ENCODE measurements at regions not wholly inside any gene's neighbourhood (a gene's known extent, or its start where the extent isn't known, plus 50 kb on each side); places are given as distances from the start of the nearest gene placed in this dataset.

- no peak for DNase-seq
- Histone ChIP-seq H3K36me3 (replicated peaks; ENCODE audit: insufficient read depth, low read length) (no peaks in the 10 kb centered on the region), H3K9me3 (replicated peaks; ENCODE audit: insufficient read depth, low read length) (no peaks in the 10 kb centered on the region), H3K4me1 (ENCODE audit: low read length) (no peaks in the 10 kb centered on the region), H4K20me1 (ENCODE audit: insufficient read depth, low read length) (no peaks in the 10 kb centered on the region), H3K27me3 (replicated peaks; ENCODE audit: insufficient read depth, low read length) (no peaks in the 10 kb centered on the region), H3K27ac (ENCODE audit: low read length) (no peak overlapping the region), H3F3A (ENCODE audit: insufficient read depth, low read length) (no peaks in the 10 kb centered on the region), H2AFZ (ENCODE audit: low read length) (no peak overlapping the region), H3K4me3 (ENCODE audit: low read length) (no peak overlapping the region), H3K4me2 (ENCODE audit: low read depth, low read length) (no peak overlapping the region), H3K79me2 (ENCODE audit: low read length) (no peaks in the 10 kb centered on the region), H3K9me2 (replicated peaks; ENCODE audit: insufficient read depth, low read length) (no peaks in the 10 kb centered on the region), H3K9ac (ENCODE audit: low read length) (no peak overlapping the region)
- TF ChIP-seq EZH2phosphoT487 (IDR thresholded peaks at IDR 0.05; ENCODE audit: low read length) (no peak), EZH2 (optimal IDR thresholded peaks at IDR 0.05; ENCODE audit: low read depth, low read length) (no peak), CTCF (IDR thresholded peaks at IDR 0.05; ENCODE audit: low read length) (no peak)
Observed at GRCh38 chr15:96992817-96993216, 662.3 kb downstream of the NR2F2 start.

- no peak for DNase-seq
- no peaks in the 10 kb centered on the region for H3K36me3 ChIP-seq (replicated peaks; ENCODE audit: insufficient read depth, low read length)
- no peaks in the 10 kb centered on the region for H3K79me2 ChIP-seq (ENCODE audit: low read length)
- no peaks in the 10 kb centered on the region for H3F3A ChIP-seq (ENCODE audit: insufficient read depth, low read length)
- H3K4me1 ChIP-seq (ENCODE audit: low read length) = no peaks in the 10 kb centered on the region
- H3K27ac ChIP-seq (ENCODE audit: low read length) = no peak overlapping the region
- H3K27me3 ChIP-seq (replicated peaks; ENCODE audit: insufficient read depth, low read length) = no peaks in the 10 kb centered on the region
- H3K4me3 ChIP-seq (ENCODE audit: low read length) = no peak overlapping the region
- no peak overlapping the region for H2AFZ ChIP-seq (ENCODE audit: low read length)
- no peak overlapping the region for H3K9ac ChIP-seq (ENCODE audit: low read length)
- H4K20me1 ChIP-seq (ENCODE audit: insufficient read depth, low read length) = no peaks in the 10 kb centered on the region
- H3K4me2 ChIP-seq (ENCODE audit: low read depth, low read length) = no peak overlapping the region
- TF ChIP-seq CTCF (IDR thresholded peaks at IDR 0.05; ENCODE audit: low read length) = no peak
- TF ChIP-seq EZH2phosphoT487 (IDR thresholded peaks at IDR 0.05; ENCODE audit: low read length) = no peak
- TF ChIP-seq EZH2 (optimal IDR thresholded peaks at IDR 0.05; ENCODE audit: low read depth, low read length) = no peak
- no peaks in the 10 kb centered on the region for H3K9me2 ChIP-seq (replicated peaks; ENCODE audit: insufficient read depth, low read length)
- H3K9me3 ChIP-seq (replicated peaks; ENCODE audit: insufficient read depth, low read length) = no peaks in the 10 kb centered on the region
Observed at GRCh38 chr15:96997538-96997937, 667.0 kb downstream of the NR2F2 start.

- DNase-seq = no peak
- no peaks in the 10 kb centered on the region for H3K79me2 ChIP-seq (ENCODE audit: low read length)
- no peaks in the 10 kb centered on the region for H3K36me3 ChIP-seq (replicated peaks; ENCODE audit: insufficient read depth, low read length)
- no peak for TF ChIP-seq EZH2phosphoT487 (IDR thresholded peaks at IDR 0.05; ENCODE audit: low read length)
- no peak for TF ChIP-seq CTCF (IDR thresholded peaks at IDR 0.05; ENCODE audit: low read length)
- no peak for TF ChIP-seq EZH2 (optimal IDR thresholded peaks at IDR 0.05; ENCODE audit: low read depth, low read length)
- H4K20me1 ChIP-seq (ENCODE audit: insufficient read depth, low read length) = no peaks in the 10 kb centered on the region
- H3K4me3 ChIP-seq (ENCODE audit: low read length) = no peak overlapping the region
- H3K4me1 ChIP-seq (ENCODE audit: low read length) = no peaks in the 10 kb centered on the region
- H3K9me3 ChIP-seq (replicated peaks; ENCODE audit: insufficient read depth, low read length) = no peaks in the 10 kb centered on the region
- H3K27me3 ChIP-seq (replicated peaks; ENCODE audit: insufficient read depth, low read length) = no peaks in the 10 kb centered on the region
- H3F3A ChIP-seq (ENCODE audit: insufficient read depth, low read length) = no peaks in the 10 kb centered on the region
- no peaks in the 10 kb centered on the region for H3K9me2 ChIP-seq (replicated peaks; ENCODE audit: insufficient read depth, low read length)
- H3K27ac ChIP-seq (ENCODE audit: low read length) = no peak overlapping the region
- no peak overlapping the region for H3K4me2 ChIP-seq (ENCODE audit: low read depth, low read length)
- no peak overlapping the region for H2AFZ ChIP-seq (ENCODE audit: low read length)
- H3K9ac ChIP-seq (ENCODE audit: low read length) = no peak overlapping the region
Observed at GRCh38 chr15:97009031-97009431, 678.5 kb downstream of the NR2F2 start.

Data from MM.1S (cell line).